GM18870 (cell line): ENCODE measurements at regions not wholly inside any gene's neighbourhood (a gene's known extent, or its start where the extent isn't known, plus 50 kb on each side); places are given as distances from the start of the nearest gene placed in this dataset.

Source experiments
- ATAC-seq: cut with Tn5 transposase; IDR thresholded peaks from one replicate; pipeline ENCODE4 v1.9.1; 2021; ENCODE audit warnings: moderate library complexity; ENCODE audit not compliant: unreplicated experiment

GRCh38 chr4:24303926-24304325, 280.4 kb downstream of the DHX15 start:
- ATAC-seq: no peak

- no peak for ATAC-seq
Measured at GRCh38 chr4:24298911-24299310, 285.4 kb downstream of the DHX15 start.

GRCh38 chr4:24287096-24287495, 297.3 kb downstream of the DHX15 start:
- ATAC-seq: no peak

GRCh38 chr4:24285759-24286158, 298.6 kb downstream of the DHX15 start:
- ATAC-seq: no peak

- no peak for ATAC-seq
Measured at GRCh38 chr4:24282446-24282845, 301.9 kb downstream of the DHX15 start.

GRCh38 chr4:24279911-24280375, 304.4 kb downstream of the DHX15 start:
- ATAC-seq: no peak

GRCh38 chr4:24279469-24279868, 304.9 kb downstream of the DHX15 start:
- ATAC-seq: no peak

GRCh38 chr4:24278693-24279092, 305.7 kb downstream of the DHX15 start:
- ATAC-seq: no peak

GRCh38 chr4:24274381-24274941, 309.9 kb downstream of the DHX15 start:
- no peak for ATAC-seq

GRCh38 chr4:24273136-24273535, 311.2 kb downstream of the DHX15 start:
- ATAC-seq: no peak

- no peak for ATAC-seq
Measured at GRCh38 chr4:24266951-24267722, 317.2 kb downstream of the DHX15 start.

GRCh38 chr4:24265989-24266388, 318.4 kb downstream of the DHX15 start:
- no peak for ATAC-seq

- ATAC-seq: no peak
Measured at GRCh38 chr4:24262616-24263015, 321.7 kb downstream of the DHX15 start.

GRCh38 chr4:24262084-24262483, 322.3 kb downstream of the DHX15 start:
- ATAC-seq: no peak

GRCh38 chr4:24260923-24261564, 323.3 kb downstream of the DHX15 start:
- ATAC-seq: no peak

GRCh38 chr4:24260133-24260715, 324.1 kb downstream of the DHX15 start:
- no peak for ATAC-seq

GRCh38 chr4:24256547-24256946, 327.8 kb downstream of the DHX15 start:
- ATAC-seq: no peak

- no peak for ATAC-seq
Measured at GRCh38 chr4:24256066-24256465, 328.3 kb downstream of the DHX15 start.

GRCh38 chr4:24252121-24252520, 332.2 kb downstream of the DHX15 start:
- ATAC-seq: no peak

- no peak for ATAC-seq
Measured at GRCh38 chr4:24251589-24251988, 332.8 kb downstream of the DHX15 start.

- no peak for ATAC-seq
Measured at GRCh38 chr4:24249972-24250371, 334.4 kb downstream of the DHX15 start.
